ENCODE measurements at regions not wholly inside any gene's neighbourhood (a gene's known extent, or its start where the extent isn't known, plus 50 kb on each side); places are given as distances from the start of the nearest gene placed in this dataset.

GRCh38 chr3:102193255-102193654 lies 241.6 kb upstream of the ZPLD1 start:
- no peak for DNase-seq (ENCODE audit: low read depth)
- in situ Hi-C loops (cut with HindIII; ENCODE audit: low sequenced_read_pairs): no loop called here
- no peak overlapping the region for H3K4me3 ChIP-seq (ENCODE audit: low read depth, low read length)
- no peak for TF ChIP-seq CTCF (IDR thresholded peaks at IDR 0.05; ENCODE audit: low read depth, low read length, missing control alignments)

GRCh38 chr3:102194001-102194400 lies 240.8 kb upstream of the ZPLD1 start:
- no peak overlapping the region for H3K4me3 ChIP-seq (ENCODE audit: low read depth, low read length)
- no peak for DNase-seq (ENCODE audit: low read depth)
- TF ChIP-seq CTCF (IDR thresholded peaks at IDR 0.05; ENCODE audit: low read depth, low read length, missing control alignments): no peak
- in situ Hi-C loops (cut with HindIII; ENCODE audit: low sequenced_read_pairs): no loop called here

GRCh38 chr3:102194760-102195159 lies 240.1 kb upstream of the ZPLD1 start:
- no peak for DNase-seq (ENCODE audit: low read depth)
- no peak for TF ChIP-seq CTCF (IDR thresholded peaks at IDR 0.05; ENCODE audit: low read depth, low read length, missing control alignments)
- no peak overlapping the region for H3K4me3 ChIP-seq (ENCODE audit: low read depth, low read length)
- in situ Hi-C loops (cut with HindIII; ENCODE audit: low sequenced_read_pairs): no loop called here

GRCh38 chr3:102195198-102195948 lies 239.4 kb upstream of the ZPLD1 start:
- no peak for DNase-seq (ENCODE audit: low read depth)
- H3K4me3 ChIP-seq (ENCODE audit: low read depth, low read length): no peak overlapping the region
- in situ Hi-C loops (cut with HindIII; ENCODE audit: low sequenced_read_pairs): no loop called here
- TF ChIP-seq CTCF (IDR thresholded peaks at IDR 0.05; ENCODE audit: low read depth, low read length, missing control alignments): no peak

- in situ Hi-C loops (cut with HindIII; ENCODE audit: low sequenced_read_pairs): no loop called here
- TF ChIP-seq CTCF (IDR thresholded peaks at IDR 0.05; ENCODE audit: low read depth, low read length, missing control alignments): no peak
- no peak for DNase-seq (ENCODE audit: low read depth)
These were observed 234.7 kb upstream of the ZPLD1 start for GRCh38 chr3:102200126-102200525.

GRCh38 chr3:102200560-102200959 lies 234.3 kb upstream of the ZPLD1 start:
- no peak for DNase-seq (ENCODE audit: low read depth)
- in situ Hi-C loops (cut with HindIII; ENCODE audit: low sequenced_read_pairs): no loop called here
- TF ChIP-seq CTCF (IDR thresholded peaks at IDR 0.05; ENCODE audit: low read depth, low read length, missing control alignments): no peak
- H3K4me3 ChIP-seq (ENCODE audit: low read depth, low read length): no peak overlapping the region

More at GRCh38 chr3:102200126-102200525, 234.7 kb upstream of the ZPLD1 start:
- H3K4me3 ChIP-seq (ENCODE audit: low read depth, low read length): no peak overlapping the region

Measured in astrocyte of the cerebellum (primary cell).